ENCODE measurements at regions not wholly inside any gene's neighbourhood (a gene's known extent, or its start where the extent isn't known, plus 50 kb on each side); places are given as distances from the start of the nearest gene placed in this dataset.
"Not testable (repeated sequence)": the region's sequence is repeated elsewhere in the genome, so short reads cannot be mapped to it uniquely, and the experiment has no call there.

DNA sequence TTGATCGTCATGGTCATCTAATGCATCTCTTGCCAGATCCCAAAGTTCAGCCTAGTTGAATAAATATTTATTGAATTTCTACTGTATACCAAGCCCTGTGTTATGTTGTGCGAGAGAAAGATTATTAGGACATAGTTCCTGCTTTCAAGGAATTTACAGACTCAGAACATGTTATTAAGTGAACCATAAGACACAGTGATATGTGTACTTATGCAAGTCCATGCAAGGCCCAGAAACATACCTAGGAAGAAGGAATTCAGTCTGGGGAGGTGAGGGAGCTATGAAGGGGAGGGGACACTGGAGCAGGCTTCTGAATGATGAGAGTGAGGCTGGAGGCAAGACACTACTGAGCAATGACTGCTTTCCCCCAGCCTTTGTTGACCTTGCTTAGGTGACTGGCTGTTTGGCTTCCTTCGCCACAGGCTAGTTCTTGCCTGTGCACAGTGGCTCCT lies 81.4 kb downstream of the ACAA2 start:
- DNase-seq (ENCODE audit: insufficient read length, low spot score), result no peak
- FAIRE-seq, result no peak

DNA sequence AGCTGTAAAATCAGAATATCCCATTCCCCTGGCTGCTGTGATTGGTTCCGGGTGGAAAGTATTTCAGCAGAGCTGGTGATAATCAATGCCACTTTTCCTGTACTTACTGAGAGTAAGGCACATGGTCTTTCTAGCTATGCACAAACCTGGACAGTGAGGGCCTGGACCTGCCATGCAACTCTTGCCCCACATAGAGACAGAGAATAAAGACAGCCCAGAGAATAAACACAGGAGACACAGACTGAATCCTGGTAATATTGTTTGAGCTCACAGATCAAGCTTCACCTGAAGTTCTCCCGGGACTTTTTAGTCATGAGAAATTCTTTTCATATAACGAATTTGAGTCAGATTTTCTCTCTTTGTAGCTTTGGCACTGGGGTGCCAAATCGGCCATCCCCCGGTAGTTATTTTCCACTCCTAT lies 81.9 kb downstream of the ACAA2 start:
- FAIRE-seq, result no peak
- no peak for DNase-seq (ENCODE audit: insufficient read length, low spot score)

GRCh38 chr18:49730951-49731391 lies 82.4 kb downstream of the ACAA2 start:
- FAIRE-seq (no peak), DNase-seq (ENCODE audit: insufficient read length, low spot score) (no peak)

DNA sequence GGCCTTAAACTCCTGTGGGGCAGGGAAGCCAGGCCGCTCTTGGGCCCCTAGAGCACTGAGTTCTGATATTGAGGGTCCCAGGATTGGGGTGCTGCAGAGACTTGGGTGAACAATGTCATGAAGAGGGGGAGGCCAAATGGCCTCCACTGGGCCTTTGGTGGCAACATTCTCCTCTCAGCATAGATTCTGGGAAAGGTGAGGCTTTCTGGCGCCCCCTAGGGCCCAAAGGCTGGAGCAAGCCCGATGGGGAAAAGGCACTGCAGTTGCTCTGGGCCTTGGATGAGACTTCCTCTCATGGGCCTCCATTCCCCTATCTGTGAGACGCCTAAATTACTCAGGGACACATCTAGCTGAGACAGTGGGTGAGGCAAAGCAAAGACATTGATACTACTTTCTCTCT lies 84.8 kb downstream of the ACAA2 start:
- FAIRE-seq, result no peak
- peak; percentile 40 for DNase-seq (ENCODE audit: insufficient read length, low spot score)

DNA sequence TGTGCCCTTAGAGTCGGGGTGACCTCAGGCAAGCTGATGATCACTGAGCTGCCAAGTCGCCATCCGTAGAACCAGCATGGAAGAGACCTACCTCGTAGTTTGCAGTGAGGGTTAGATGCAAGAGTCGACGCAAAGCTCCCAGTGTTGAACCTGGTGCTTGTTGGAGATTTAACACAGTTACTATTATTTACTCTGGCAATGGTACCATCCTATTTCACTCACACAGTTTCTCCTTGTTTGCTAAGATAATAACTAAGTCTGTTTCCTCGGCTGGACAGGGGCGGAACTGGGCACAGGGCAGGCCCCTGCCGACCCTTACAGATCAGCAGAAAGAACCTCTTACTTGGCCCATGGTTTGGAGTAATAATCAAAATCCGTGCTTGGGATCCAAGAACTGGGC lies 85.5 kb downstream of the ACAA2 start:
- no peak for FAIRE-seq
- DNase-seq (ENCODE audit: insufficient read length, low spot score), result no peak

GRCh38 chr18:49726675-49726963 lies 86.7 kb downstream of the ACAA2 start:
- DNase-seq (ENCODE audit: insufficient read length, low spot score), result no peak
- FAIRE-seq, result no peak

DNA sequence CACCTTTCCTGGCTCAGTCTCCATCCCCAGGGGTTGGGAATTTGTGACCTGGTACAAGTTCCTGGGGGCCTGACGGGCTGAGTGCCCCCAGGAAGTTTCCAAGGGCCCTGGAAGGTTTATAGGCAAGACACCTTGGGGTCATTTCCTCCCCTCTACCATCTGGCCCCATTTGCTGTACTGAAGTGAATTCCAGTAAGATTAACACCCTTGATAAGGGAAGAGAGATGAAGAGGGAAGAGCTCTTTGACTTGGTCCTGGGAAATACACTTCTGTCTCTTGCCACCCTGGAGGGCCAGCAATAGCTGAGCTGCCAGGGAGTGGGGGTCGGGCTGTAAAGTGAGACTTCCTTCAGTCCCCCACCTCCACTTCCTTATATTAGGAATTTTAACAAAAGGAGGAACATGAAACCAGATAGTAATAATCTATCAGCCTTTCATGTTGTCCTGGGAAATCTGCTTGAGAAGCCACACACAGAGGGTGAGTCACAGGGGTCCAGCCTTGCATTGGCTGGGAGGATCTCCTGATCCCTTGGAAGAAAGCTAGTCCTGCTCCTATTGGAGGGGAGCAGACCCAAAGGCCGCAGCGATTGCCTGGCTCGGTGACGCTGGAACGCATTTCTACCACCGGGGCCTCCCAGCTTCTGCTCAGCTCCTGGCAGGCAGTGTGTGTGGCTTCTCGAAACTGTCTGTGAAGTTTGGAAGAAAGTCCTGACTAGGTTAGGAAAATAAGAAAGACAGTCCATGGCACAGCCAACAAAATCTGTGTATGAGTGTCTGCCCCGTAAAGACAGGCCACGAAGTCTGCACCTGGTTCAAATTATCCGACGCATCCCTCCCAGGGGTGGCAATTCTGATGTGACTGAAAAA lies 87.3 kb downstream of the ACAA2 start:
- FAIRE-seq, result no peak
- DNase-seq (ENCODE audit: insufficient read length, low spot score), result no peak

DNA sequence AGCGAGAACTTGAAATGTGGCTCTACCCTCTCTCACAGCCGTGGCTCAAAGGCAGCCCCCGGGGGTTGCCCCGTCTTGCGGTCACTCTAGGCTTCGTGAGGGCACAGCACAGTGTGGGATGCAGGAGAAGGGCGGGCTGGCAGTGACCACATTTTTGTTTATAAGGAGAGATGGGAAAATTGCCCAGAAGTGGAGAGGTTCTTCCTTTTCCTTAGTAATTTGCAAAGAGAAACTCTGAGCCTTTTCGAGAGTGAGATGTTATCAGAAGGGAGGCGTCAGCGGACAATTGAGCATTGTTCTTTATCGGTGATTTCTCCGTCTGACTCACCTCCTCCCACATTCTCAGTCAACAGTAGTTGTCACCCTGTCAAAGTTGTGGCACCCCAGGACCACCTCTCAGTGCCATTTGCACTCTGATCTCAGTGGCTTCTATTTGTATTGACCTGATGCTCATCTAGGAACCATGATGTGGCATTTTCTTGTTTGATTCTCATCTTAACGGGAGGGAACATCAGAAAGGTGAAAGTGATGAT lies 89.6 kb downstream of the ACAA2 start:
- FAIRE-seq (peak; percentile 52), DNase-seq (ENCODE audit: insufficient read length, low spot score) (no peak)

GRCh38 chr18:49722477-49722876 lies 90.9 kb downstream of the ACAA2 start:
- DNase-seq (ENCODE audit: insufficient read length, low spot score) (no peak), FAIRE-seq (no peak)

DNA sequence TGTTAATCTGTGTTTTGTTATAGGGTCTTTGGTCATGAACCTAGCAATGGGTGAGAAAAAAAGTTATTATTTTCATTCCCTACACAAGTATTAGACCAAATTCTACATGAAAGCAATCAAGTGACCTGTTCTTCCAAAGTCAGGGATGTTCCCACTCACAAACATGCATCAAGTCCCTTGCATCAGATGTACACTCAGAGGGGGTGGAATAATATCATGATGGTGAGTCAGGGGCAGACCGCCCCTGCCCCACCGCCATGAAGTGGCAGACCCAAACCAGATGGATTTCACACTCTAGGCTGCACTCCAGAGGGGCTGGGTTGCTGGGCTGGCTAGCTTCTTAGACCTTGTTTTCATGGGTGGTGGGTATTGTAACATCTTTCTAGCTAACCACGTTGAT lies 91.4 kb downstream of the ACAA2 start:
- DNase-seq (ENCODE audit: insufficient read length, low spot score) (no peak), FAIRE-seq (no peak)

DNA sequence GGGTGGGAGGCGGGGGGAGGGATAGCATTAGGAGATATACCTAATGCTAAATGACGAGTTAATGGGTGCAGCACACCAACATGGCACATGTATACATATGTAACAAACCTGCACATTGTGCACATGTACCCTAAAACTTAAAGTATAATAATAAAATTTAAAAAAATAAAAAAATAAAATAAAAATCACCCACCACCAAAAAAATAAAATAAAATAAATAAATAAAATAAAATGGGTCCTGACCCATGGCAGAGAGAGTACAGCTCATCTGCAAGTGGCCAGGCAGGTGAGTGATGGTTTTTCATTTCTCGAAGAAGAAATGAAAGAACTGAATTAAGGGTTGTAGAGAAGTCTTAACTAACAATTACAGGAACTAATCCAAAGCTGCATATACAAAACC lies 92.4 kb downstream of the ACAA2 start:
- FAIRE-seq; DNase-seq (ENCODE audit: insufficient read length, low spot score): not testable (repeated sequence)

DNA sequence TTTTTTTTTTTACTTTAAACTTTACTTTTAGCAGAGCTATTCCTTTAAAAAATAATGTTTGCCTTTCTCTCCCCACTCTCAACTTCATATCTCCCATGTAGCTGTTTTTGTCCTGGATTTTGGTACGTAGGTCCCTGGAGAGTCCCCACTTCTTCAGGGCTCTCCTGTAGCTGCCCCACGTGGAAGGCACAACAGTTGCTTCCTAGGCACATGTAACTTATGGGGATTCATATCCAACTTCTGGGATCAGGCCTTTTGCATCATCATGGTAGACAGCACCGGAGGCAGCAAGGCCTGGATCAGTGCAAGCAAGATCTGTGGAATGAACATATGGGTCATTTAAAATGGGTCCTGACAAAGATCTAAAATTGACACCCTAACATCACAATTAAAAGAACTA lies 95.7 kb downstream of the ACAA2 start:
- DNase-seq (ENCODE audit: insufficient read length, low spot score) (no peak), FAIRE-seq (no peak)

DNA sequence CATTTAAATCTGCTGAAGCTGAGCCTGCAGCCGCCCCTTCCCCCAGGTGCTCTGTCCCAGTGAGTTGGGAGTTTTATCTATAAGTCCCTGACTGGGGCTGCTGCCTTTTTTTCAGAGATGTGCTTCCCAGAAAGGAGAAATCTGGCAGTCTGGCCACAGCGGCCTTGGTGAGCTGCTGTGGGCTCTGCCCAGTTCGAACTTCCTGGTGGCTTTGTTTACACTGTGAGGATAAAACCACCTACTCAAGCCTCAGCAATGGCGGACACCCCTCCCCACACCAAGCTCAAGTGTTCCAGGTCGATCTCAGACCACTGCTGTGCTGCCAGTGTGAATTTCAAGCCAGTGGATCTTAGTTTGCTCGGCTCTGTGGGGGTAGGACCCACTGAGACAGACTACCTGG lies 97.3 kb downstream of the ACAA2 start:
- FAIRE-seq (no peak), DNase-seq (ENCODE audit: insufficient read length, low spot score) (no peak)

DNA sequence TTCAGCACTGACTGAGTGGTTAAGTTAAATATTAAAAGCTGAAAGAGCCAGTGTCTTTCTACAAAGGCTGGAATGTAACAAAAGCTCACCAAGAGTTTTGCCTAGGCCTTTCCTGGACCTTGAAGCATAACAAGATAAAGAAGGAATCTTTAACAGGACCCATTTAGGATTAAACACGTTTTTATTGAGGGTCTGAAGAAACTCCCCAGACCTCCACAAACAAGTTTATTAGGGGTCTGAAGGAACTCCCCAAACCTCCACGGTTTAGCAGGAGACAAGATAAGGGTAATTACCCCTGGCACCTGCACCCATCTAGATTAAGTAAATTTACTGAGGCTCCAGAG lies 104.0 kb downstream of the ACAA2 start:
- FAIRE-seq, result no peak

GRCh38 chr18:49708662-49709346 lies 104.5 kb downstream of the ACAA2 start:
- FAIRE-seq, result no peak
- no peak for DNase-seq (ENCODE audit: insufficient read length, low spot score)

More for the DNA sequence above, 104.0 kb downstream of the ACAA2 start:
- no peak for DNase-seq (ENCODE audit: insufficient read length, low spot score)

DNA sequence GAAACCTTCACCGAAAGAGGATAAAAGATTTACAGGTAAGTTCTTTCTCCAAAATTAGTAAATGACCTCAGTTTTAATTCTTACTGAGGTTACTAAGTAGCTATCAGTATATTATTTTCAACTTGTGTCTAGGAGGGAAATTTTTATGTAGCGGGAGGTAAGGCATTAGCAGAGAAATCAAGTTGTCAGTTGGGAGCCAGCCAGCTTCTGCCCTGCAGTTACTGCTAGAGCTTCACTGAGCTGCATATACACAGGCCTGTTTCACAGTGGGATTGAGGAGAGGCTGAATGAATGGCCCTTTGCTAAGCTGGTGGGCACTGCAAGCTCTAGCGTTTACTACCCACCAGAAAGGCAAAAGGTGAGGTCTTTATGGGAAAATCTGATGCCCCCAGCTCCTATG lies 105.7 kb downstream of the ACAA2 start:
- DNase-seq (ENCODE audit: insufficient read length, low spot score) (no peak), FAIRE-seq (no peak)

DNA sequence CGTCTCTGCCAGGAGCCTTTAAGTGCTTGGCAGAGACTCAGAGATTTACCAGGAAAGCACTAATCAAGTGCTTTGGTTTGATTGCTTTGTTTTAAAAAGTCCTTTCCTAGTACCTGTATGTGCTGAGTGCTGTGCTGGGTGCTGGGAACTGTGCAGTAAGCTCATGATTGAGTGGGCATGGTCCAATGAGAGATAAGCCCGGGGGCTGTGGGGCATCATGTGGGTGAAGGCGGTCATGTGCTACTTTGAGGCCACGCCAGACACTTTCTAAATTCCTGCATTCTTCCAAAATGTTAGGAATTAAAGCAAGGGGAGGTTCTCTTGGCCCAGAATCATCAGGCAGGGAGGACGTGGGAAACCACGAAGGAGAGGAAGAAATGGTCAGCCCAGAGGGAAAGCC lies 109.0 kb downstream of the ACAA2 start:
- no peak for FAIRE-seq
- no peak for DNase-seq (ENCODE audit: insufficient read length, low spot score)

- FAIRE-seq (no peak), DNase-seq (ENCODE audit: insufficient read length, low spot score) (no peak)
These were observed 112.1 kb downstream of the ACAA2 start for GRCh38 chr18:49701190-49701589.

DNA sequence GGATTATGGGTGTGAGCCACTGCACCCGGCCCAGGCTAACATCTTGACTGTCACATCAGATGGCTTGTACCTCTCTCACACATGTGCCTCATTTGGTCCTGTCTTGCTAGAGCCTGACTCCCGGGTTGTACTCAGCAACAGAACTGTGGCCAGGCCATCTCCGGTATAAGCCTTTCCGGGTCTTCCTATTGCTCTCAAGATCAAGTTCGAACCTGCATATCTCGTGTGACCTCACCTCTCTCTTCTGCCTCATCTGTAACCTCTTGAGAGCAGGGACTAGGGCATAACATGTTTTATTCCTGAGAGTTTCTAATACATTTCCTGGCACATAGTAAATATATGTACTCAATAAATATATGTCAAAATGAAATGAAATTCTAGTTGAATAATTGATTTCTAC lies 114.0 kb downstream of the ACAA2 start:
- no peak for FAIRE-seq
- DNase-seq (ENCODE audit: insufficient read length, low spot score), result no peak

DNA sequence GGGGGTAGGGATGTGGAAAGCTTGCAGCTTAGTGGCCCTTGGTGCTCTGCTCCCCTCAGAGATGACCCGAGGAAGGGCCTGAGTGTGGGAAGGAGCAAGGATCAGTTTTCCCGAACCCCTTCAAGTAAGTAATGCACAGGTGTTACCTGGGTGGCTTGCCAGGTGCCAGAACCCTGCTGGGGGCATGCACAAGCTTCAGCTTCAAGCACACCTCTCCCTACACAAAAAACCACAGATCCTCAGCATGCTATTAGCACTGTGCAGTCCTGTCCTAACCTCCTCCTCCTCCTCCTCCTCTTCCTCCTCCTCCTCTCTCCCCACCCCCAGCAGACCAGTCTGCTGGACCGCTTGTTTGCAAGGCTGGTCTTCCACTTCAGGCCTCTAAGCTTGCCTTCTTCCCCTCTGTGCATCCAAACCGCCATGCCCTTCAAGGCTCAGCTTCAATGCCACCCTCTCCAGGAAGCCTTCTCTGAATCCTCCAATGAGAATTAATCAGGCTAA lies 114.8 kb downstream of the ACAA2 start:
- FAIRE-seq (no peak), DNase-seq (ENCODE audit: insufficient read length, low spot score) (no peak)

DNA sequence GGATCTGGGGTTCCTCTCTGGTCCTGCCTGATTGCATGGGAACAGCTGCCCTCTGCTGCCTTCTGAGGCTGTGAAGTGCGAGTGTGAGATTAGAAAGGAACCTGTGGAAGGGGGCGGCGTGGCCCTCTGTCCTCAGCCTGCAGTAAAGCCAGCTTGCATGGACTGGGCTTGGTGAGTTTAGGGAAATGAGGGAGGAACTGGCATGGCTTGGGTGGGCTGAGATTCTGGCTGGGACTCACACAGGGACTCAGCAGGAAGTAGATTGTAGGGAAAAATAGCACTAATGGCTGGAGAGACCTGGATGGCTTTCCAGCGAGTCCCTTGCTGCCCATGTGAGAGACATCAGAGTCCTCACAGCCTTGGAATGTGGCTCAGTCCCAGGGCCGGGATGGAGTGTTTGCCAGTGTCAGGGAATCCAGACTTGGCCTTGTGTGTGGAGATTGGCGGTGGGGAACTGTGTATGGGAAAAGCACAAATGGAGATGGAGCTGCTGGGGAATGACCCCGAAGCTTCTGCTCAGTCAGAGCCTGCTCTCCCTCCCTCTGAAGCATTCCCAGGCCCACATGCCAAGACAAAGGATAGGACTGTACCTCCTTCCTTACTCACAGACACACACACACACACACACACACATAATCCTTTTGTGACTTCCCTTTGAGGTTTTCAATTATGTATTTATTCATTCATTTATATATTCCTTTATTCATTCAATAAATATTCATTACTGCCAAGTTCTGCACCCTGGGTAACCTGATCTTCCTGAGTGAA lies 115.4 kb downstream of the ACAA2 start:
- DNase-seq (ENCODE audit: insufficient read length, low spot score) (no peak), FAIRE-seq (no peak)
